ENCODE measurements at regions not wholly inside any gene's neighbourhood (a gene's known extent, or its start where the extent isn't known, plus 50 kb on each side); places are given as distances from the start of the nearest gene placed in this dataset.

- no peaks in the 10 kb centered on the region for H3K4me1 Mint-ChIP-seq
- no peak for DNase-seq
- Histone ChIP-seq H3K9me3 (ENCODE audit: control insufficient read depth, insufficient read depth, low read length) (no peaks in the 10 kb centered on the region), H3K36me3 (ENCODE audit: control insufficient read depth, insufficient read depth, low read length) (no peaks in the 10 kb centered on the region), H3K4me1 (ENCODE audit: control insufficient read depth, insufficient read depth, low read length) (no peaks in the 10 kb centered on the region), H3K27me3 (ENCODE audit: control insufficient read depth, insufficient read depth, low read length) (no peaks in the 10 kb centered on the region), H3K4me3 (ENCODE audit: low read length) (no peak overlapping the region), H3K27ac (ENCODE audit: low read length) (no peak overlapping the region)
- intact Hi-C loops (cut with micrococcal nuclease): no loop called here
- H3K36me3 Mint-ChIP-seq: no peaks in the 10 kb centered on the region
- no peak overlapping the region for H3K27ac Mint-ChIP-seq
- H3K9me3 Mint-ChIP-seq: peaks cover 0 to 4% of the 10 kb centered on the region in 2 donors
- no peak for TF ChIP-seq CTCF (IDR thresholded peaks at IDR 0.05)
- no peaks in the 10 kb centered on the region for H3K27me3 Mint-ChIP-seq (ENCODE audit: low read depth in 2 of 2)
- no peak overlapping the region for H3K4me3 Mint-ChIP-seq
- no peak for ATAC-seq
- 83% methylated on average over 2 of the region's 2 CpGs for WGBS (ENCODE audit: insufficient coverage)
Measured at GRCh38 chr16:9568261-9568660, 476.8 kb downstream of the HAPSTR1 start.

- no peak overlapping the region for H3K4me3 ChIP-seq (ENCODE audit: low read length)
- no peak overlapping the region for H3K27ac Mint-ChIP-seq
- no peak overlapping the region for H3K27ac ChIP-seq (ENCODE audit: low read length)
- H3K36me3 ChIP-seq (ENCODE audit: control insufficient read depth, insufficient read depth, low read length): no peaks in the 10 kb centered on the region
- no peak for ATAC-seq
- no peaks in the 10 kb centered on the region for H3K27me3 ChIP-seq (ENCODE audit: control insufficient read depth, insufficient read depth, low read length)
- H3K27me3 Mint-ChIP-seq (ENCODE audit: low read depth in 2 of 2): no peaks in the 10 kb centered on the region
- no peak for TF ChIP-seq CTCF (IDR thresholded peaks at IDR 0.05)
- DNase-seq: no peak
- H3K9me3 ChIP-seq (ENCODE audit: control insufficient read depth, insufficient read depth, low read length): no peaks in the 10 kb centered on the region
- 61% methylated on average over 2 of the region's 3 CpGs for WGBS (ENCODE audit: insufficient coverage)
- no peak overlapping the region for H3K4me3 Mint-ChIP-seq
- no peaks in the 10 kb centered on the region for H3K4me1 ChIP-seq (ENCODE audit: control insufficient read depth, insufficient read depth, low read length)
- intact Hi-C loops (cut with micrococcal nuclease): no loop called here
- no peaks in the 10 kb centered on the region for H3K4me1 Mint-ChIP-seq
- H3K36me3 Mint-ChIP-seq: no peaks in the 10 kb centered on the region
- H3K9me3 Mint-ChIP-seq: peaks cover 0 to 4% of the 10 kb centered on the region in 2 donors
Measured at GRCh38 chr16:9570521-9570920, 479.1 kb downstream of the HAPSTR1 start.

DNA sequence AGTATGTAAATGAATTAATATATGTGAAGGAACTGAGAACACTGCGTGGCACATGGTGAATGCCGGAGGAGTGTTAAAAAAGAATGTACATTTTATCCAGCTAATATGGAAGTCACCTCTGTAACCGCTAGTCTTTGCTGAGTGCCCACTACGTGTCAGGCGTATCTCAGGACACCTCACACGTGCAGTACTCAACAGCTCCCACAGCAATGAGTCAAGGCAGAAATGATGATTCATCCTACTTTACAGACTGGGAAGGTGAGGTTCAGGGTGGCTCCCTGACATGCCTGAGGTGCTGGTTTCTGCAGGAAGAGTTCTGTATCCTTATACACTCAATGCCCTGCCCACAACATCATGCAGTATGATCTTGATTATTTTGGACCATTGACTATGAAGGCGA is 487.0 kb downstream of the HAPSTR1 start:
- intact Hi-C loops (cut with micrococcal nuclease): no loop called here
- DNase-seq (no peak), ATAC-seq (peak in 1 of 3 donors; percentile 26)
- Histone ChIP-seq H3K36me3 (ENCODE audit: control insufficient read depth, insufficient read depth, low read length) (no peaks in the 10 kb centered on the region), H3K9me3 (ENCODE audit: control insufficient read depth, insufficient read depth, low read length) (no peaks in the 10 kb centered on the region), H3K4me1 (ENCODE audit: control insufficient read depth, insufficient read depth, low read length) (no peaks in the 10 kb centered on the region), H3K4me3 (ENCODE audit: low read length) (no peak overlapping the region), H3K27ac (ENCODE audit: low read length) (no peak overlapping the region), H3K27me3 (ENCODE audit: control insufficient read depth, insufficient read depth, low read length) (no peaks in the 10 kb centered on the region)
- Mint-ChIP-seq H3K9me3 (peaks cover 0 to 5% of the 10 kb centered on the region in 2 donors), H3K4me1 (no peaks in the 10 kb centered on the region), H3K27me3 (ENCODE audit: low read depth in 2 of 2) (no peaks in the 10 kb centered on the region), H3K4me3 (no peak overlapping the region), H3K27ac (no peak overlapping the region), H3K36me3 (no peaks in the 10 kb centered on the region)
- 65% methylated on average over 7 of the region's 7 CpGs for WGBS (ENCODE audit: insufficient coverage)
- TF ChIP-seq CTCF (IDR thresholded peaks at IDR 0.05): no peak

DNA sequence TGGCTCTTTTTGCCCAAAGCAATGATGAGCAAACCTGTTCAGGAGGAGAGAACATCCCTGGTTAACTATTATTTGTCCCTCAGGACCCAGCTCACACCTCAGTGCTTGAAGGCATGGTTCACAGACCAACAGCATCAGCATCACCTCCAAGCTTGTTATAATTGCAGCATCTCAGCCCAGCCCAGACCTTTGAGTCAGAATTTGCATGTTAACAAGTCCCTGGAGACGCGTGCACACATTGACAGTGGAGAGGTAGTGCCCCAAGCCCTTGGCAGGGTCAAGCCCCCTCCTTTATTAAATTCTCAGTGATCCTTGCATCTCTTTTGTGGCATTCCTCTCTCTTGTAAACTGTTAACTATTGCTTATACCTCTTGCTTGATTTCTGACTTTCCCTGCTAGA is 488.6 kb downstream of the HAPSTR1 start:
- no peak overlapping the region for H3K27ac Mint-ChIP-seq
- H3K4me3 Mint-ChIP-seq: no peak overlapping the region
- no peak overlapping the region for H3K4me3 ChIP-seq (ENCODE audit: low read length)

More for the DNA sequence above, 488.6 kb downstream of the HAPSTR1 start:
- ATAC-seq: no peak
- Histone ChIP-seq H3K9me3 (ENCODE audit: control insufficient read depth, insufficient read depth, low read length) (no peaks in the 10 kb centered on the region), H3K36me3 (ENCODE audit: control insufficient read depth, insufficient read depth, low read length) (no peaks in the 10 kb centered on the region), H3K27ac (ENCODE audit: low read length) (no peak overlapping the region), H3K27me3 (ENCODE audit: control insufficient read depth, insufficient read depth, low read length) (no peaks in the 10 kb centered on the region), H3K4me1 (ENCODE audit: control insufficient read depth, insufficient read depth, low read length) (no peaks in the 10 kb centered on the region)
- no peak for DNase-seq
- 95% methylated on average over 2 of the region's 2 CpGs for WGBS (ENCODE audit: insufficient coverage)
- H3K27me3 Mint-ChIP-seq (ENCODE audit: low read depth in 2 of 2): no peaks in the 10 kb centered on the region
- no peaks in the 10 kb centered on the region for H3K36me3 Mint-ChIP-seq
- no peaks in the 10 kb centered on the region for H3K4me1 Mint-ChIP-seq
- intact Hi-C loops (cut with micrococcal nuclease): no loop called here
- peaks cover 0 to 6% of the 10 kb centered on the region in 2 donors for H3K9me3 Mint-ChIP-seq
- no peak for TF ChIP-seq CTCF (IDR thresholded peaks at IDR 0.05)
